Heart left ventricle (tissue), 16 donors: ENCODE measurements at regions not wholly inside any gene's neighbourhood (a gene's known extent, or its start where the extent isn't known, plus 50 kb on each side); places are given as distances from the start of the nearest gene placed in this dataset.
A peak's percentile ranks its signal among the peaks of the same experiment; 100 is the strongest.

Experiments used
- ATAC-seq, 4 donors: fragments of 200-7000 bp; cut with Tn5 transposase; one replicate each; pipeline ENCODE4 v1.9.1; 2020 to 2022; ENCODE audit warnings: moderate library complexity in 4 of 4, mild to moderate bottlenecking in 3 of 4, moderate number of reproducible peaks in 1 of 4
- DNase-seq, 5 donors: peaks; one replicate each; pipeline ENCODE4 v3.0.0-alpha.2; 2020
- H3K27ac ChIP-seq, 12 donors: fragments of 200-600 bp; sonication (generic) in 4 of 12; one replicate each; pipeline versions ENCODE4 v1.5.0 to v1.8.0; 2016 to 2022; ENCODE audit warnings: mild to moderate bottlenecking in 2 of 12
- H3K27me3 ChIP-seq, 9 donors: fragments of 200-600 bp; sonication (generic) in 2 of 9; one replicate each; pipeline versions ENCODE4 v1.5.1 to v1.8.0; 2016 to 2022; ENCODE audit warnings: mild to moderate bottlenecking in 3 of 9
- H3K36me3 ChIP-seq, 9 donors: fragments of 200-600 bp; sonication (generic) in 2 of 9; one replicate each; pipeline versions ENCODE4 v1.5.0 to v1.8.0; 2018 to 2022; ENCODE audit warnings: mild to moderate bottlenecking in 2 of 9
- H3K4me1 ChIP-seq, 12 donors: fragments of 200-600 bp; sonication (generic) in 4 of 12; one replicate each; pipeline versions ENCODE4 v1.5.0 to v1.8.0; 2016 to 2022; ENCODE audit warnings: mild to moderate bottlenecking in 3 of 12
- H3K4me3 ChIP-seq, 12 donors: fragments of 200-600 bp; sonication (generic) in 4 of 12; one replicate each; pipeline versions ENCODE4 v1.5.0 to v1.8.0; 2017 to 2022; ENCODE audit warnings: mild to moderate bottlenecking in 9 of 12, moderate library complexity in 4 of 12
- H3K9me3 ChIP-seq, 12 donors: fragments of 200-600 bp; sonication (generic) in 4 of 12; one replicate each; pipeline versions ENCODE4 v1.5.0 to v1.8.0; 2016 to 2022; ENCODE audit warnings: mild to moderate bottlenecking in 1 of 12
- CTCF ChIP-seq, 12 donors: fragments of 200-600 bp; sonication (generic) in 4 of 12; IDR thresholded peaks; one replicate each; pipeline versions ENCODE4 v1.5.0 to v1.8.0; 2018 to 2022; ENCODE audit warnings: antibody characterized with exemption in 12 of 12, mild to moderate bottlenecking in 5 of 12
- POLR2A ChIP-seq, 2 donors: fragments of 450-650 bp; IDR thresholded peaks; one replicate each; pipeline ENCODE4 v1.6.1; 2017; ENCODE audit warnings: antibody characterized with exemption in 2 of 2, mild to moderate bottlenecking in 2 of 2, moderate library complexity in 2 of 2
- WGBS, 4 donors: extraction: QIAGEN DNeasy Blood & Tissue Kit in 2 of 4; methylation state at CpG; one replicate each; pipeline versions ENCODE4 v1.1.5 to v1.1.7; 2013 to 2018; 5-methylcytosine and 5-hydroxymethylcytosine counted together
- intact Hi-C, 10 donors: fragments of 100-400 bp; cut with DNase I; formaldehyde crosslinking; loops; one replicate each; pipeline versions ENCODE4 v1.11.1 to v1.14.2; 2022
- donor health status: ischemic (EF 13 %, LVEDD 7.1; RV severe dilation, severe dysfunction).
- donor health status: healthy with polysubstance abuse.
- donor health status: DM: no; HTN: yes; CAD: no.
- donor health status: DM: no; HTN: no; CAD: no.
- donor health status: ischemic (EF 25% LVEDD 6.9; RV normal size, moderate dysfunction).
- donor health status: ischemic (EF 25% LVEDD 5.7; RV mildly dilated, moderate dysfunction).
- donor health status: healthy.
- donor health status: DM: yes; HTN: yes; CAD: no.
- donor health status: ischemic (EF 35%, LVEDD 5.7; RV mildly dilated, moderate dysfunction).
- donor health status: nonischemic (EF 11% LVEDD 7.7; RV severe dilation, severe dysfunction).
- donor health status: DM: yes; HTN: yes; CAD: no.
- donor health status: PGD.
- donor health status: ischemic (EF 29% LVEDD 5.4; RV normal size, mild dysfunction).
- donor health status: nonischemic (EF 23%, LVEDD 6.1; RV moderate dilation, normal function).

- Histone ChIP-seq H3K36me3 (no peaks in the 10 kb centered on the region), H3K27ac (no peak overlapping the region), H3K4me3 (no peak overlapping the region), H3K9me3 (no peaks in the 10 kb centered on the region), H3K4me1 (peaks cover 0 to 14% (median 10%) of the 10 kb centered on the region in 12 donors), H3K27me3 (no peaks in the 10 kb centered on the region)
- 91 to 97% (median 95%) methylated on average over 4 to 9 of the region's 9 CpGs for WGBS, 4 donors
- TF ChIP-seq CTCF (IDR thresholded peaks at IDR 0.05): no peak
- TF ChIP-seq POLR2A (IDR thresholded peaks at IDR 0.05): no peak
- DNase-seq (no peak), ATAC-seq (no peak)
- intact Hi-C loops: no loop called here
Observed at GRCh38 chr18:46392576-46392975, 264.4 kb downstream of the LOXHD1 start.

- no peaks in the 10 kb centered on the region for H3K9me3 ChIP-seq
- H3K4me3 ChIP-seq: no peak overlapping the region
- intact Hi-C loops: no loop called here
- peaks cover 0 to 7% (median 4%) of the 10 kb centered on the region in 12 donors for H3K4me1 ChIP-seq
- no peaks in the 10 kb centered on the region for H3K36me3 ChIP-seq
- no peak overlapping the region for H3K27ac ChIP-seq
- 77 to 89% (median 83%) methylated on average over 6 to 8 of the region's 8 CpGs for WGBS, 4 donors
- ATAC-seq (peak in 1 of 4 donors; percentile 35), DNase-seq (no peak)
- TF ChIP-seq POLR2A (IDR thresholded peaks at IDR 0.05) (no peak), CTCF (IDR thresholded peaks at IDR 0.05) (peak in 2 of 12 donors; percentile 13 to 24)
- H3K27me3 ChIP-seq: no peaks in the 10 kb centered on the region
Observed at GRCh38 chr18:46393230-46393629, 263.8 kb downstream of the LOXHD1 start.

GRCh38 chr18:46393961-46394360, 263.1 kb downstream of the LOXHD1 start:
- no peak for ATAC-seq
- Histone ChIP-seq H3K9me3 (no peaks in the 10 kb centered on the region), H3K27me3 (no peaks in the 10 kb centered on the region), H3K27ac (no peak overlapping the region), H3K4me3 (no peak overlapping the region), H3K36me3 (no peaks in the 10 kb centered on the region), H3K4me1 (peaks cover 0 to 5% (median 0%) of the 10 kb centered on the region in 12 donors)
- DNase-seq: no peak
- intact Hi-C loops: no loop called here
- no peak for TF ChIP-seq POLR2A (IDR thresholded peaks at IDR 0.05)
- no peak for TF ChIP-seq CTCF (IDR thresholded peaks at IDR 0.05)
- 79 to 88% (median 84%) methylated on average over 6 of the region's 6 CpGs for WGBS, 4 donors

DNA sequence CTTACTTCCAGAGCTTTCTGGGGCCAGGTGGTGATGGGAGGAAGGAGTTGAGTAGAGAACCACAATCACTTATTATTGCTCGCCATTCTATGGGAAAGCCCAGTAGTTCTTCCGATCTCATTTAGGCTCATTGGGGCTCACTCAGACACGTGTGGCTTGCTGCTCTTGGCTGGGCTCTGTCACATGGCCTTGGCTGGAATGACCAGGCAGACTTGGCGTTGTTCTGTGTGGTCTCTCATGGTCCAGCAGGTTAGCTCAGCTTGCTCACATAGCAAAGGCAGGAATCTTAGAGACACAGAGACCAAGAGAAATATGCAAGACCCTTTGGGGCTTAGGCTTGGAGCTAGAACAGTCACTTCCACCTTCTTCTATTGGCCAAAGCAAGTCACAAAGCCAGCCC, 261.2 kb downstream of the LOXHD1 start:
- H3K27me3 ChIP-seq: no peaks in the 10 kb centered on the region
- WGBS, 4 donors: 73 to 93% (median 87%) methylated on average over 4 of the region's 4 CpGs
- intact Hi-C loops: no loop called here
- no peaks in the 10 kb centered on the region for H3K36me3 ChIP-seq
- no peak overlapping the region for H3K4me3 ChIP-seq
- no peak for TF ChIP-seq CTCF (IDR thresholded peaks at IDR 0.05)
- no peak for TF ChIP-seq POLR2A (IDR thresholded peaks at IDR 0.05)
- no peak for DNase-seq
- ATAC-seq: no peak
- no peaks in the 10 kb centered on the region for H3K9me3 ChIP-seq
- H3K4me1 ChIP-seq: peaks cover 0 to 12% (median 0%) of the 10 kb centered on the region in 12 donors
- H3K27ac ChIP-seq: no peak overlapping the region
